ENCODE measurements at regions not wholly inside any gene's neighbourhood (a gene's known extent, or its start where the extent isn't known, plus 50 kb on each side); places are given as distances from the start of the nearest gene placed in this dataset.
"Not testable (repeated sequence)": the region's sequence is repeated elsewhere in the genome, so short reads cannot be mapped to it uniquely, and the experiment has no call there.

DNA sequence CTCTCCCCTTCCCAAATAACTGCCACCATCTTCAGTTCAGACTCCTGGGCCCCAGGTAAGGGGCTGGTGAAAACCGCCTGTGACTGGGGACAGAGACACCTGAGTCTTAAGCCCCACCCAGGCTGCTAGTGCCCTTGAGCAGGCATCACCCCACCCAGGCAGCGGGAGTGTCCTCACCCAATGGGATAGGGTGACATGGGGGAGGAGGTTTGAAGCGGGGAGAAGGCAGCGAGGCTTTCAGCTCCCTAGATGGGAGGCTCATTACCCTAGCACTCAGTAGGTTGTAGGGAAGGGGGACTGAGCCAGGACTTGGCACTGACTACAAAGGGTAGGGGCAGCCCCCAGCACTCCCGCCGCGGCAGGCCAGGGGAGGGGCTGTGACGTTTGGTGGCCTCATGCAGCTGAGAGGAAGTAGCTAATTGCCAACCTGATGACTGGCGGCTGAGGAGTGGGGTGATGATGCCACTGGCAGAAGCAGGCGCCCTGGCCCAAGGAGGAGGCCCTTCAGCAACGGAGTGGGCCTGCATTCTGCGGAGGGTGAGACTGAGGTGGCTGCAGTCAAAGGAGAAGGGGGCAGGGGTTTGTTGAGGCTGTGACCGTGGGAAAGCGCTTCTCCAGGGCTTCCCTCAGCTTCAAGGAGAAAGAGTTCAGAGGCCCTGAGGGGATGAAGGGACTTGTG lies 126.9 kb downstream of the MRPL14 start:
- TF ChIP-seq, protein P1, sequence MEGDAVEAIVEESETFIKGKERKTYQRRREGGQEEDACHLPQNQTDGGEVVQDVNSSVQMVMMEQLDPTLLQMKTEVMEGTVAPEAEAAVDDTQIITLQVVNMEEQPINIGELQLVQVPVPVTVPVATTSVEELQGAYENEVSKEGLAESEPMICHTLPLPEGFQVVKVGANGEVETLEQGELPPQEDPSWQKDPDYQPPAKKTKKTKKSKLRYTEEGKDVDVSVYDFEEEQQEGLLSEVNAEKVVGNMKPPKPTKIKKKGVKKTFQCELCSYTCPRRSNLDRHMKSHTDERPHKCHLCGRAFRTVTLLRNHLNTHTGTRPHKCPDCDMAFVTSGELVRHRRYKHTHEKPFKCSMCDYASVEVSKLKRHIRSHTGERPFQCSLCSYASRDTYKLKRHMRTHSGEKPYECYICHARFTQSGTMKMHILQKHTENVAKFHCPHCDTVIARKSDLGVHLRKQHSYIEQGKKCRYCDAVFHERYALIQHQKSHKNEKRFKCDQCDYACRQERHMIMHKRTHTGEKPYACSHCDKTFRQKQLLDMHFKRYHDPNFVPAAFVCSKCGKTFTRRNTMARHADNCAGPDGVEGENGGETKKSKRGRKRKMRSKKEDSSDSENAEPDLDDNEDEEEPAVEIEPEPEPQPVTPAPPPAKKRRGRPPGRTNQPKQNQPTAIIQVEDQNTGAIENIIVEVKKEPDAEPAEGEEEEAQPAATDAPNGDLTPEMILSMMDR (IDR thresholded peaks at IDR 0.05) = no peak
- ATAC-seq (ENCODE audit: insufficient number of reproducible peaks, low FRiP score, low read depth) = no peak
- H3K27ac ChIP-seq = no peak overlapping the region
- H3K4me1 ChIP-seq (ENCODE audit: control insufficient read depth in 1 of 2, low read depth in 2 of 2) = peaks cover 0 to 25% of the 10 kb centered on the region in 2 donors
- no peaks in the 10 kb centered on the region for H3K36me3 ChIP-seq
- DNase-seq (ENCODE audit: low spot score) = no peak
- no peaks in the 10 kb centered on the region for H3K27me3 ChIP-seq (replicated peaks; ENCODE audit: insufficient read depth)
- H3K4me3 ChIP-seq = no peak overlapping the region
- H3K9me3 ChIP-seq = no peaks in the 10 kb centered on the region

DNA sequence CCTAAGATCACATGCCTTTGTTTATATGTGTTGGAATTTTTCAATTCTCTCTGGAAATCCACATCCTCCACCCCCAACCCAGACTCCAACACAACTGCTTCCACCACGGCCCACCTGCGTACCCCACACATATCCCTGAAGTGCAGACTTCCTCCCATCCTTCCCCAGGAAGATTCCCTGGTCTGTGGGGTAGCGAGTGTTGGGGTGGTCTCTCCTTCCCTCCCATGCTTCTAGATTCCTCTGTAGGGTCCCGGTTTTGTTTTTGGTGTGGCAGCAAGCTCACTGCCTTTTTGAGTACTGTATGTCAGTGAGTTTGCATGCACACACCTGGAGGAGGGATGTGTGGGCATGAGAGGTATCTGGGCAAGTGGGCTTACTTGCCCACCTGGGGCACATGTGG lies 127.6 kb downstream of the MRPL14 start:
- DNase-seq (ENCODE audit: low spot score) = no peak
- H3K9me3 ChIP-seq = no peaks in the 10 kb centered on the region
- no peak overlapping the region for H3K4me3 ChIP-seq
- H3K4me1 ChIP-seq (ENCODE audit: control insufficient read depth in 1 of 2, low read depth in 2 of 2) = peaks cover 0 to 26% of the 10 kb centered on the region in 2 donors
- H3K27ac ChIP-seq = no peak overlapping the region
- H3K36me3 ChIP-seq = no peaks in the 10 kb centered on the region
- TF ChIP-seq, protein P1 (IDR thresholded peaks at IDR 0.05) = no peak
- H3K27me3 ChIP-seq (replicated peaks; ENCODE audit: insufficient read depth) = no peaks in the 10 kb centered on the region
- no peak for ATAC-seq (ENCODE audit: insufficient number of reproducible peaks, low FRiP score, low read depth)

DNA sequence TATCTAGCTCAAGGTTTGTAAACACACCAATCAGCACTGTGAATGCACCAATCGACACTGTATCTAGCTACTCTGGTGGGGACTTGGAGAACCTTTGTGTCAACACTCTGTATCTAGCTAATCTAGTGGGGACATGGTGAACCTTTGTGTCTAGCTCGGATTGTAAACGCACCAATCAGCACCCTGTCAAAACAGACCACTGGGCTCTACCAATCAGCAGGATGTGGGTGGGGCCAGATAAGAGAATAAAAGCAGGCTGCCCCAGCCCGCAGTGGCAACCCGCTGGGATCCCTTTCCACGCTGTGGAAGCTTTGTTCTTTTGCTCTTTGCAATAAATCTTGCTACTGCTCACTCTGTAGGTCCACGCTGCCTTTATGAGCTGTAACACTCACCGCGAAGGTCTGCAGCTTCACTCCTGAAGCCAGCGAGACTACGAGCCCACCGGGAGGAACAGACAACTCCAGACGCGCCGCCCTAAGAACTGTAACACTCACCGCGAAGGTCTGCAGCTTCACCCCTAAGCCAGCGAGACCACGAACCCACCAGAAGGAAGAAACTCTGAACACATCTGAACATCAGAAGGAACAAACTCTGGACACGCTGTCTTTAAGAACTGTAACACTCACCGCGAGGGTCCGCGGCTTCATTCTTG lies 128.5 kb downstream of the MRPL14 start:
- not testable (repeated sequence) for H3K27ac ChIP-seq; DNase-seq (ENCODE audit: low spot score); H3K27me3 ChIP-seq (replicated peaks; ENCODE audit: insufficient read depth); H3K36me3 ChIP-seq; ATAC-seq (ENCODE audit: insufficient number of reproducible peaks, low FRiP score, low read depth); H3K4me3 ChIP-seq; H3K9me3 ChIP-seq
- H3K4me1 ChIP-seq (ENCODE audit: control insufficient read depth in 1 of 2, low read depth in 2 of 2) = peaks cover 0 to 36% of the 10 kb centered on the region in 2 donors

- not testable (repeated sequence) for H3K4me3 ChIP-seq; H3K9me3 ChIP-seq; H3K36me3 ChIP-seq; H3K27me3 ChIP-seq (replicated peaks; ENCODE audit: insufficient read depth); DNase-seq (ENCODE audit: low spot score); ATAC-seq (ENCODE audit: insufficient number of reproducible peaks, low FRiP score, low read depth); H3K27ac ChIP-seq
- H3K4me1 ChIP-seq (ENCODE audit: control insufficient read depth in 1 of 2, low read depth in 2 of 2) = peaks cover 0 to 40% of the 10 kb centered on the region in 2 donors
Measured at GRCh38 chr6:43997990-43998585, 129.2 kb downstream of the MRPL14 start.

- H3K27ac ChIP-seq = no peak overlapping the region
Measured at GRCh38 chr6:43997345-43997677, 129.9 kb downstream of the MRPL14 start.

More at GRCh38 chr6:43997345-43997677, 129.9 kb downstream of the MRPL14 start:
- Histone ChIP-seq H3K36me3 (no peaks in the 10 kb centered on the region), H3K27me3 (replicated peaks; ENCODE audit: insufficient read depth) (no peaks in the 10 kb centered on the region), H3K9me3 (no peaks in the 10 kb centered on the region), H3K4me1 (ENCODE audit: control insufficient read depth in 1 of 2, low read depth in 2 of 2) (peaks cover 0 to 39% of the 10 kb centered on the region in 2 donors), H3K4me3 (no peak overlapping the region)
- TF ChIP-seq, protein P1 (IDR thresholded peaks at IDR 0.05) = no peak
- no peak for ATAC-seq (ENCODE audit: insufficient number of reproducible peaks, low FRiP score, low read depth)
- no peak for DNase-seq (ENCODE audit: low spot score)
